ENCODE measurements at regions not wholly inside any gene's neighbourhood (a gene's known extent, or its start where the extent isn't known, plus 50 kb on each side); places are given as distances from the start of the nearest gene placed in this dataset.

- Histone ChIP-seq H3K4me1 (no peaks in the 10 kb centered on the region), H3K9me3 (no peaks in the 10 kb centered on the region), H3K36me3 (ENCODE audit: low read depth, missing control alignments) (no peaks in the 10 kb centered on the region), H3K4me3 (no peak overlapping the region), H3K27me3 (no peaks in the 10 kb centered on the region), H3K27ac (no peak overlapping the region)
- WGBS, 2 donors: 80 to 89% methylated on average over 1 of the region's 1 CpG
- intact Hi-C loops (cut with DNase I; ENCODE audit: low total_unique reads): no loop called here
- TF ChIP-seq, protein P1, sequence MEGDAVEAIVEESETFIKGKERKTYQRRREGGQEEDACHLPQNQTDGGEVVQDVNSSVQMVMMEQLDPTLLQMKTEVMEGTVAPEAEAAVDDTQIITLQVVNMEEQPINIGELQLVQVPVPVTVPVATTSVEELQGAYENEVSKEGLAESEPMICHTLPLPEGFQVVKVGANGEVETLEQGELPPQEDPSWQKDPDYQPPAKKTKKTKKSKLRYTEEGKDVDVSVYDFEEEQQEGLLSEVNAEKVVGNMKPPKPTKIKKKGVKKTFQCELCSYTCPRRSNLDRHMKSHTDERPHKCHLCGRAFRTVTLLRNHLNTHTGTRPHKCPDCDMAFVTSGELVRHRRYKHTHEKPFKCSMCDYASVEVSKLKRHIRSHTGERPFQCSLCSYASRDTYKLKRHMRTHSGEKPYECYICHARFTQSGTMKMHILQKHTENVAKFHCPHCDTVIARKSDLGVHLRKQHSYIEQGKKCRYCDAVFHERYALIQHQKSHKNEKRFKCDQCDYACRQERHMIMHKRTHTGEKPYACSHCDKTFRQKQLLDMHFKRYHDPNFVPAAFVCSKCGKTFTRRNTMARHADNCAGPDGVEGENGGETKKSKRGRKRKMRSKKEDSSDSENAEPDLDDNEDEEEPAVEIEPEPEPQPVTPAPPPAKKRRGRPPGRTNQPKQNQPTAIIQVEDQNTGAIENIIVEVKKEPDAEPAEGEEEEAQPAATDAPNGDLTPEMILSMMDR (IDR thresholded peaks at IDR 0.05): no peak
- no peak for TF ChIP-seq POLR2A (IDR thresholded peaks at IDR 0.05)
- no peak for DNase-seq
Measured at GRCh38 chr10:58955615-58956014, 220.8 kb upstream of the PHYHIPL start.

- H3K4me1 ChIP-seq: no peaks in the 10 kb centered on the region
Measured at GRCh38 chr10:58956926-58957325, 219.5 kb upstream of the PHYHIPL start.

GRCh38 chr10:58957517-58957916, 218.9 kb upstream of the PHYHIPL start:
- no peaks in the 10 kb centered on the region for H3K36me3 ChIP-seq (ENCODE audit: low read depth, missing control alignments)
- H3K27ac ChIP-seq: no peak overlapping the region
- TF ChIP-seq POLR2A (IDR thresholded peaks at IDR 0.05): no peak
- TF ChIP-seq, protein P1 (IDR thresholded peaks at IDR 0.05): no peak
- intact Hi-C loops (cut with DNase I; ENCODE audit: low total_unique reads): no loop called here
- 89 to 94% methylated on average over 1 of the region's 1 CpG for WGBS, 2 donors
- no peaks in the 10 kb centered on the region for H3K9me3 ChIP-seq
- no peaks in the 10 kb centered on the region for H3K4me1 ChIP-seq
- no peak overlapping the region for H3K4me3 ChIP-seq
- no peak for DNase-seq
- H3K27me3 ChIP-seq: no peaks in the 10 kb centered on the region

More at GRCh38 chr10:58956926-58957325, 219.5 kb upstream of the PHYHIPL start:
- no peak for TF ChIP-seq POLR2A (IDR thresholded peaks at IDR 0.05)
- TF ChIP-seq, protein P1 (IDR thresholded peaks at IDR 0.05): no peak
- DNase-seq: no peak
- Histone ChIP-seq H3K4me3 (no peak overlapping the region), H3K27ac (no peak overlapping the region), H3K9me3 (no peaks in the 10 kb centered on the region), H3K27me3 (no peaks in the 10 kb centered on the region), H3K36me3 (ENCODE audit: low read depth, missing control alignments) (no peaks in the 10 kb centered on the region)
- 74 to 84% methylated on average over 2 of the region's 2 CpGs for WGBS, 2 donors
- intact Hi-C loops (cut with DNase I; ENCODE audit: low total_unique reads): no loop called here

- intact Hi-C loops (cut with DNase I; ENCODE audit: low total_unique reads): no loop called here
- no peaks in the 10 kb centered on the region for H3K9me3 ChIP-seq
- TF ChIP-seq, protein P1 (IDR thresholded peaks at IDR 0.05): peak in 2 of 3 experiments; percentile 4 to 17
- TF ChIP-seq POLR2A (IDR thresholded peaks at IDR 0.05): no peak
- H3K4me1 ChIP-seq: no peaks in the 10 kb centered on the region
- H3K27me3 ChIP-seq: no peaks in the 10 kb centered on the region
- H3K27ac ChIP-seq: no peak overlapping the region
- 63 to 71% methylated on average over 3 of the region's 3 CpGs for WGBS, 2 donors
- no peaks in the 10 kb centered on the region for H3K36me3 ChIP-seq (ENCODE audit: low read depth, missing control alignments)
- H3K4me3 ChIP-seq: no peak overlapping the region
- DNase-seq: no peak
Measured at GRCh38 chr10:58963101-58963534, 213.3 kb upstream of the PHYHIPL start.

- intact Hi-C loops (cut with DNase I; ENCODE audit: low total_unique reads): no loop called here
- WGBS, 2 donors: 71 to 90% methylated on average over 3 of the region's 3 CpGs
- TF ChIP-seq POLR2A (IDR thresholded peaks at IDR 0.05): no peak
- TF ChIP-seq, protein P1 (IDR thresholded peaks at IDR 0.05): no peak
- H3K27ac ChIP-seq: no peak overlapping the region
- no peak overlapping the region for H3K4me3 ChIP-seq
- DNase-seq: no peak
- H3K9me3 ChIP-seq: no peaks in the 10 kb centered on the region
- H3K4me1 ChIP-seq: no peaks in the 10 kb centered on the region
- H3K36me3 ChIP-seq (ENCODE audit: low read depth, missing control alignments): no peaks in the 10 kb centered on the region
- no peaks in the 10 kb centered on the region for H3K27me3 ChIP-seq
Measured at GRCh38 chr10:58963723-58964124, 212.7 kb upstream of the PHYHIPL start.

Measured in testis (tissue), 2 donors.